ENCODE measurements at regions not wholly inside any gene's neighbourhood (a gene's known extent, or its start where the extent isn't known, plus 50 kb on each side); places are given as distances from the start of the nearest gene placed in this dataset.

- H3K4me3 ChIP-seq, result no peak overlapping the region
- no peaks in the 10 kb centered on the region for H3K36me3 ChIP-seq
- H3K27me3 ChIP-seq, result no peaks in the 10 kb centered on the region
- no peaks in the 10 kb centered on the region for H3K4me1 ChIP-seq
- peaks cover 0 to 6% of the 10 kb centered on the region in 2 donors for H3K9me3 ChIP-seq
- DNase-seq (ENCODE audit: low spot score), result no peak
- no peak overlapping the region for H3K27ac ChIP-seq
- no peak for TF ChIP-seq CTCF (IDR thresholded peaks at IDR 0.05)
Measured at GRCh38 chr13:111584101-111584672, 263.7 kb downstream of the TEX29 start.

GRCh38 chr13:111584870-111585269 lies 264.4 kb downstream of the TEX29 start:
- Histone ChIP-seq H3K9me3 (peaks cover 0 to 3% of the 10 kb centered on the region in 2 donors), H3K36me3 (no peaks in the 10 kb centered on the region), H3K4me1 (no peaks in the 10 kb centered on the region), H3K4me3 (no peak overlapping the region), H3K27me3 (no peaks in the 10 kb centered on the region), H3K27ac (no peak overlapping the region)
- DNase-seq (ENCODE audit: low spot score), result no peak
- no peak for TF ChIP-seq CTCF (IDR thresholded peaks at IDR 0.05)

- H3K36me3 ChIP-seq, result no peaks in the 10 kb centered on the region
- H3K27me3 ChIP-seq, result no peaks in the 10 kb centered on the region
- H3K4me1 ChIP-seq, result no peaks in the 10 kb centered on the region
- no peak overlapping the region for H3K4me3 ChIP-seq
- no peak overlapping the region for H3K27ac ChIP-seq
- DNase-seq (ENCODE audit: low spot score), result no peak
- H3K9me3 ChIP-seq, result no peaks in the 10 kb centered on the region
- no peak for TF ChIP-seq CTCF (IDR thresholded peaks at IDR 0.05)
Measured at GRCh38 chr13:111586291-111586690, 265.8 kb downstream of the TEX29 start.

- Histone ChIP-seq H3K4me3 (no peak overlapping the region), H3K27me3 (no peaks in the 10 kb centered on the region), H3K4me1 (no peaks in the 10 kb centered on the region), H3K27ac (no peak overlapping the region), H3K36me3 (no peaks in the 10 kb centered on the region), H3K9me3 (no peaks in the 10 kb centered on the region)
- TF ChIP-seq CTCF (IDR thresholded peaks at IDR 0.05), result no peak
- no peak for DNase-seq (ENCODE audit: low spot score)
Measured at GRCh38 chr13:111587249-111587648, 266.8 kb downstream of the TEX29 start.

GRCh38 chr13:111589321-111589720 lies 268.9 kb downstream of the TEX29 start:
- Histone ChIP-seq H3K27me3 (no peaks in the 10 kb centered on the region), H3K36me3 (no peaks in the 10 kb centered on the region), H3K4me3 (no peak overlapping the region)

More at GRCh38 chr13:111589321-111589720, 268.9 kb downstream of the TEX29 start:
- Histone ChIP-seq H3K27ac (no peak overlapping the region), H3K4me1 (no peaks in the 10 kb centered on the region), H3K9me3 (no peaks in the 10 kb centered on the region)
- DNase-seq (ENCODE audit: low spot score), result no peak
- TF ChIP-seq CTCF (IDR thresholded peaks at IDR 0.05), result no peak
